ENCODE measurements at regions not wholly inside any gene's neighbourhood (a gene's known extent, or its start where the extent isn't known, plus 50 kb on each side); places are given as distances from the start of the nearest gene placed in this dataset.

GRCh38 chr2:161480123-161480522 is 64.0 kb downstream of the TBR1 start:
- H3K27me3 ChIP-seq (replicated peaks; ENCODE audit: insufficient read depth) = no peaks in the 10 kb centered on the region
- no peak overlapping the region for H3K27ac ChIP-seq
- H3K4me2 ChIP-seq (ENCODE audit: unreplicated experiment) = no peak overlapping the region
- H3K4me1 ChIP-seq (ENCODE audit: insufficient read depth) = no peaks in the 10 kb centered on the region
- no peaks in the 10 kb centered on the region for H4K20me1 ChIP-seq (ENCODE audit: insufficient read depth)
- H3K9me2 ChIP-seq (ENCODE audit: insufficient read depth) = no peaks in the 10 kb centered on the region
- TF ChIP-seq EZH2 (IDR thresholded peaks at IDR 0.05; ENCODE audit: insufficient read depth, poor library complexity, severe bottlenecking) = no peak
- TF ChIP-seq EZH2phosphoT487 (IDR thresholded peaks at IDR 0.05; ENCODE audit: insufficient read depth, low read depth) = no peak
- no peaks in the 10 kb centered on the region for H3K36me3 ChIP-seq (ENCODE audit: low read depth)
- WGBS, 2 experiments (ENCODE audit: low coverage in 1 of 2, low lambda C conversion rate in 2 of 2, missing lambda C conversion rate in 2 of 2) = 7 to 8% methylated on average over 3 of the region's 3 CpGs
- H3K4me3 ChIP-seq = no peak overlapping the region
- in situ Hi-C loops (cut with MboI) = no loop called here
- H3F3A ChIP-seq (ENCODE audit: insufficient read depth) = no peaks in the 10 kb centered on the region
- H3K9ac ChIP-seq = no peak overlapping the region
- H3K79me2 ChIP-seq (ENCODE audit: insufficient read depth) = no peaks in the 10 kb centered on the region
- no peak overlapping the region for H2AFZ ChIP-seq
- H3K9me3 ChIP-seq (ENCODE audit: low read depth) = no peaks in the 10 kb centered on the region
- no peak for DNase-seq

GRCh38 chr2:161481619-161482018 is 65.5 kb downstream of the TBR1 start:
- Histone ChIP-seq H3K79me2 (ENCODE audit: insufficient read depth) (no peaks in the 10 kb centered on the region), H3K27me3 (replicated peaks; ENCODE audit: insufficient read depth) (no peaks in the 10 kb centered on the region), H3K9ac (no peak overlapping the region), H4K20me1 (ENCODE audit: insufficient read depth) (no peaks in the 10 kb centered on the region), H3K4me1 (ENCODE audit: insufficient read depth) (no peaks in the 10 kb centered on the region), H2AFZ (no peak overlapping the region), H3K9me3 (ENCODE audit: low read depth) (no peaks in the 10 kb centered on the region), H3K36me3 (ENCODE audit: low read depth) (no peaks in the 10 kb centered on the region), H3K4me2 (ENCODE audit: unreplicated experiment) (no peak overlapping the region), H3K4me3 (no peak overlapping the region), H3K27ac (no peak overlapping the region), H3F3A (ENCODE audit: insufficient read depth) (no peaks in the 10 kb centered on the region), H3K9me2 (ENCODE audit: insufficient read depth) (no peaks in the 10 kb centered on the region)
- in situ Hi-C loops (cut with MboI) = no loop called here
- 30 to 31% methylated on average over 1 of the region's 1 CpG for WGBS, 2 experiments (ENCODE audit: low coverage in 1 of 2, low lambda C conversion rate in 2 of 2, missing lambda C conversion rate in 2 of 2)
- TF ChIP-seq EZH2 (IDR thresholded peaks at IDR 0.05; ENCODE audit: insufficient read depth, poor library complexity, severe bottlenecking) (no peak), EZH2phosphoT487 (IDR thresholded peaks at IDR 0.05; ENCODE audit: insufficient read depth, low read depth) (no peak)
- no peak for DNase-seq

GRCh38 chr2:161484061-161484460 is 68.0 kb downstream of the TBR1 start:
- no peaks in the 10 kb centered on the region for H3K36me3 ChIP-seq (ENCODE audit: low read depth)
- in situ Hi-C loops (cut with MboI) = no loop called here
- DNase-seq = no peak
- TF ChIP-seq EZH2phosphoT487 (IDR thresholded peaks at IDR 0.05; ENCODE audit: insufficient read depth, low read depth) = no peak
- H4K20me1 ChIP-seq (ENCODE audit: insufficient read depth) = no peaks in the 10 kb centered on the region
- H3K4me2 ChIP-seq (ENCODE audit: unreplicated experiment) = no peak overlapping the region
- no peaks in the 10 kb centered on the region for H3K9me3 ChIP-seq (ENCODE audit: low read depth)
- no peaks in the 10 kb centered on the region for H3F3A ChIP-seq (ENCODE audit: insufficient read depth)
- no peaks in the 10 kb centered on the region for H3K27me3 ChIP-seq (replicated peaks; ENCODE audit: insufficient read depth)
- H3K9me2 ChIP-seq (ENCODE audit: insufficient read depth) = no peaks in the 10 kb centered on the region
- no peaks in the 10 kb centered on the region for H3K79me2 ChIP-seq (ENCODE audit: insufficient read depth)
- H3K9ac ChIP-seq = no peak overlapping the region
- H3K4me1 ChIP-seq (ENCODE audit: insufficient read depth) = no peaks in the 10 kb centered on the region
- WGBS, 2 experiments (ENCODE audit: low coverage in 1 of 2, low lambda C conversion rate in 2 of 2, missing lambda C conversion rate in 2 of 2) = 11 to 21% methylated on average over 1 of the region's 1 CpG
- H3K4me3 ChIP-seq = no peak overlapping the region
- no peak overlapping the region for H3K27ac ChIP-seq
- H2AFZ ChIP-seq = no peak overlapping the region

GRCh38 chr2:161486111-161486510 is 70.0 kb downstream of the TBR1 start:
- Histone ChIP-seq H3K27me3 (replicated peaks; ENCODE audit: insufficient read depth) (no peaks in the 10 kb centered on the region), H3K27ac (no peak overlapping the region), H4K20me1 (ENCODE audit: insufficient read depth) (no peaks in the 10 kb centered on the region), H2AFZ (no peak overlapping the region), H3K4me2 (ENCODE audit: unreplicated experiment) (no peak overlapping the region), H3K9me3 (ENCODE audit: low read depth) (no peaks in the 10 kb centered on the region), H3K4me1 (ENCODE audit: insufficient read depth) (no peaks in the 10 kb centered on the region), H3F3A (ENCODE audit: insufficient read depth) (no peaks in the 10 kb centered on the region), H3K4me3 (no peak overlapping the region), H3K36me3 (ENCODE audit: low read depth) (no peaks in the 10 kb centered on the region), H3K79me2 (ENCODE audit: insufficient read depth) (no peaks in the 10 kb centered on the region), H3K9me2 (ENCODE audit: insufficient read depth) (no peaks in the 10 kb centered on the region), H3K9ac (no peak overlapping the region)
- TF ChIP-seq EZH2 (IDR thresholded peaks at IDR 0.05; ENCODE audit: insufficient read depth, poor library complexity, severe bottlenecking) (no peak), EZH2phosphoT487 (IDR thresholded peaks at IDR 0.05; ENCODE audit: insufficient read depth, low read depth) (no peak)
- in situ Hi-C loops (cut with MboI) = no loop called here
- no peak for DNase-seq

- no peaks in the 10 kb centered on the region for H3K9me3 ChIP-seq (ENCODE audit: low read depth)
- H3K9me2 ChIP-seq (ENCODE audit: insufficient read depth) = no peaks in the 10 kb centered on the region
- TF ChIP-seq EZH2phosphoT487 (IDR thresholded peaks at IDR 0.05; ENCODE audit: insufficient read depth, low read depth) (no peak), EZH2 (IDR thresholded peaks at IDR 0.05; ENCODE audit: insufficient read depth, poor library complexity, severe bottlenecking) (no peak)
- H3F3A ChIP-seq (ENCODE audit: insufficient read depth) = no peaks in the 10 kb centered on the region
- no peaks in the 10 kb centered on the region for H4K20me1 ChIP-seq (ENCODE audit: insufficient read depth)
- no peak overlapping the region for H3K4me3 ChIP-seq
- no peak for DNase-seq
- H3K4me1 ChIP-seq (ENCODE audit: insufficient read depth) = no peaks in the 10 kb centered on the region
- in situ Hi-C loops (cut with MboI) = no loop called here
- WGBS, 2 experiments (ENCODE audit: low coverage in 1 of 2, low lambda C conversion rate in 2 of 2, missing lambda C conversion rate in 2 of 2) = 32 to 41% methylated on average over 3 of the region's 3 CpGs
- no peak overlapping the region for H2AFZ ChIP-seq
- H3K9ac ChIP-seq = no peak overlapping the region
- H3K79me2 ChIP-seq (ENCODE audit: insufficient read depth) = no peaks in the 10 kb centered on the region
- no peaks in the 10 kb centered on the region for H3K36me3 ChIP-seq (ENCODE audit: low read depth)
- H3K27ac ChIP-seq = no peak overlapping the region
- no peak overlapping the region for H3K4me2 ChIP-seq (ENCODE audit: unreplicated experiment)
- no peaks in the 10 kb centered on the region for H3K27me3 ChIP-seq (replicated peaks; ENCODE audit: insufficient read depth)
Observed at GRCh38 chr2:161488131-161488699, 72.1 kb downstream of the TBR1 start.
